Amygdala (tissue), 56 donors: ENCODE measurements at regions not wholly inside any gene's neighbourhood (a gene's known extent, or its start where the extent isn't known, plus 50 kb on each side); places are given as distances from the start of the nearest gene placed in this dataset.
"Not testable (repeated sequence)": the region's sequence is repeated elsewhere in the genome, so short reads cannot be mapped to it uniquely, and the experiment has no call there.

Experiments
- DNase-seq, 56 donors: peaks; one replicate each; lab custom pipeline; 2025; lab: John Stamatoyannopoulos, UW

DNA sequence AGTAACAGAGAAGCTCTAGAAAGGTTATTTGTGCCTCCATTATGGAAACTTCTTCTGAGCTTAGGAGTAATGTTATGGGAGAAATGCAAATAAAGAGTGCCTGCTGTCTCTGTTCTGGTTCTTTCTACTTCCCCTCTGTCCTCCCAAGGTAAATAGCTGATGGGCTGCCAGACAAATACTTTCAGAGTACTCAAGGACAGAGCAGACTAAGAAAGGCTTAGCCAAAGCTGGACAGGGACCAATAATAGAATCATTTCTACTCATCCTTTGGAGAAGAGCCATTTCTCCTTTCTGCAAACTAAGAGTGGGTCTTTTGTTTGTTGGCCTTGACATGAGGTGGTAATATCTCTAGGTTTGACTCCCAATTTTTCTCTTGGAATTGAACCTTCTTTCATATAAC, 136.1 kb downstream of the MID1IP1 start:
- no peak for DNase-seq

DNA sequence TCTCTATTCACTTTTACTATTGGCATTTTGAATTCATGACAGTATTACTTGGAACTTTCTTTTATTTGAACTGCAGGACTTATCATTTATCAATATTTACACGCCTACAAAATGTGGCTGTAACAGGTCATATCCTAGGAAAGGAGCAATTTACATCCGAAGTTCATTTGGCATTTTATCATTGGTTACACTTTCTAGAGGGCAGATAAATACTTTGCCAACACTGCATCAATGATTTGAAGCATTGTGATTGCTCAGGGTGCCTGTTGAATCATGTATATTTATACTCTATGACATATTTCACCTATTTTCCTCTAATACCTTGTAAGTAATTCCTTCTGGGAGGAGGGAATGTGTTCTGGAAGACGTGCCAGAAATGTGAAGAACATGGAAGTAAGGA, 136.7 kb downstream of the MID1IP1 start:
- no peak for DNase-seq

DNA sequence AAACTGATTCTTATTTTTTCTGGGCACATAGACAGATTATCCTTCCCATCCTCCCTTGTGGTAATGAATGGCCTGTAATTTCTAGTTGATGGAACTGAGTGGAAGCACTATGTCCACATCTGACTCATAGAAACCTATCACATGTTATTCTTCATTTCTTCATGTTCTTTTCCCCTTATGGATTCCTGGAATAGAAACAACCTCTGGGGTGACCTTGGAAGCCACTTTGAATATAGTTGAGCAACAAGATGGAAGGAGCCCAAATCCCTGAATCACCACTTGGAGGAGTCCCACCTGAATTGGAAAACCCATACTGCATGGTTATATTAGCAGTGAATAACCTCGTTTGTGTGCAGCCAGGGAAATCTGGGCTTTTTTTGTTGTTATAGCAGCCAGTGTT, 137.8 kb downstream of the MID1IP1 start:
- no peak for DNase-seq

- no peak for DNase-seq
Observed at GRCh38 chrX:38940547-38940946, 139.3 kb downstream of the MID1IP1 start.

GRCh38 chrX:38941675-38942074, 140.4 kb downstream of the MID1IP1 start:
- no peak for DNase-seq

GRCh38 chrX:38943120-38943519, 141.9 kb downstream of the MID1IP1 start:
- no peak for DNase-seq

DNA sequence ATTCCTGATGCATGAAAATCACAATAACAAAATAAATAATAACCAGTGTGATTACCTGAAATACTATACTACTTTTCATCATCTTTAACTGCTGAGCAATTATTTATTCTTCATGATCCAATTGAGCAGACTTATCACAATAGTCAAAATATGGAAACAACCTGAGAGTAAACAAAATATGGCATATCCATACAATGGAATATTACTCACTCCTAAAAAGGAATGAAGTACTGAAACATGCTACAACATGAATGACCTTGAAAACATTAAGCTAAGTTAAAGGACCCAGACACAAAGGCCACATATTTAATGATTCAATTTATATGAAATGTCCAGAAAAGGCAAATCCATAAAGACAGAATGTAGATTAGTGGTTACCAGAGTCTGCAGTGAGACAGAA, 146.8 kb downstream of the MID1IP1 start:
- no peak for DNase-seq

- no peak for DNase-seq
Observed at GRCh38 chrX:38954520-38954919, 153.3 kb downstream of the MID1IP1 start.

DNA sequence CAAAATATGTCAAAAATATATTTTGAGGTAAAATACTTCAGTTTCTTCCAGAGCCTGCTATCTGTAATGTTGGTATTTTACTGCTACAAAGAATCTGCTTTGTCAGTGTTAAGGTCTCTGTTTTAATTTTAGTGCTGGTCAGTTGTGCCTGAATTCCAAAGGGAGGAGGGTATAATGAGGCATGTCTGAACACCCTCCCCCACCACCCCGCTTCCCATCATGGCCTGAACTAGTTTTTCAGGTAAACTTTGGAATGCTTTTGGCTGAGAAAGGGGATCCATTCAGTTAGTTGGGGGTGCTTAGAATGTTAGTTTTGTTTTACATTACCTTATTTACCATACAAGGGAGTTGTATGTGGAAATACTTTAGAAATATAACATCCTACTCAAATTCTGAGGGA, 158.5 kb downstream of the MID1IP1 start:
- no peak for DNase-seq

DNA sequence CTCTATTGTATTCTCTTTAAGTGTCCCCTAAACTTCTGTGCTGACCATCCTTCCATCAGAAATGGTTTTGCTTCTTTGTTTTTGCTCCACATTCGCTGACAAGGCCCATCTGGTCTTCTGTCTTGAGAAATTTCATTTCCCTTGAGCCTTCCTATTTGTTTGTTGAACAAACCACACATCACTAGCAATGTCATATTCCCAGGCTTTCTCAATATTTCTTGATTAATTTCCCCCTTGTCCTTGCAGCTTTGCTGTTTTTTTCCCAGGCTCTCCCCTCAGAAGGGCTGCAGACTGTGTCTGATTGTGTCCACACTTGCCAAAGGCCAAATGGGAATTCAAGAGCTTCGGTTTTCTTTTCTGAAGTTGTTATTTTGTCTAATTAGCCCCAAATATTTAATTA, 158.9 kb downstream of the MID1IP1 start:
- no peak for DNase-seq

GRCh38 chrX:38961936-38962335, 160.7 kb downstream of the MID1IP1 start:
- DNase-seq = no peak

DNA sequence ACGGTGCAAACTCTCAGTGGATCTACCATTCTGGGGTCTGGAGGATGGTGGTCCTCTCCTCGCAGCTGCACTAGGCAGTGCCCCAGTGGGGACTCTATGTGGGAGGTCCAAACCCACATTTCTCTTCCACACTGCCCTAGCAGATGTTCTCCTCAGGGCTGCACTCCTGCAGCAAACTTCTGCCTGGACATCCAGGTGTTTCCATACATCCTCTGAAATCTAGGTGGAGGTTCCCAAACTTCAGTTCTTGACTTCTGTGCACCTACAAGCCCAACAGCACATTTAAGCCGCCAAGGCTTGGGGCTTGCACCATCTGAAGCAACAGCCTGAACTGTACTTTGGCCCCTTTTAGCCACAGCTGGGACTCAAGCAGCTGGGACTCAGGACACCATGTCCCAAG, 162.0 kb downstream of the MID1IP1 start:
- not testable (repeated sequence) for DNase-seq

GRCh38 chrX:38965888-38966287, 164.6 kb downstream of the MID1IP1 start:
- DNase-seq = peak in 3 of 56 donors; percentile 0

- DNase-seq = peak in 4 of 56 donors; percentile 0 to 4 (median 2)
Observed at GRCh38 chrX:38968344-38969216, 167.3 kb downstream of the MID1IP1 start.

DNA sequence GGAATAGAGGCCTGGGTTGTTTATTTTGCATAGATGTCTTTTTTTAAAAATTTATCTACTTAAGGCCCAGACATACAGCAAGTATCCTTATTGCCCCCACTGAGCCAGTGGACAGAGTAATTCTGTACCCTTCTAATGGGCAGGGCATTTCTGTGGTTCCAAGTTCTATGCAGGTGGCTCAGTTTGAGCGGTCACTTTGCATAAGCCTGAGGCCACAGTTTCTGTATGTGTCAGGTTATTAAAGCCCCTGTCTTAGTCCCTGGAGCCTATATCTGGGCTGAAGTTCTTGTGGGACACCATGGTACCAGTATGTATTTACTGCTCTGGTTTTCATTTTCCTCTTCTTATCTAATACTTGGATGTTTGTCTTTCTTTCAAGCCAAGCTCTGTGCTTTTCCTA, 168.8 kb downstream of the MID1IP1 start:
- DNase-seq = no peak

- no peak for DNase-seq
Observed at GRCh38 chrX:38970845-38971244, 169.6 kb downstream of the MID1IP1 start.

DNA sequence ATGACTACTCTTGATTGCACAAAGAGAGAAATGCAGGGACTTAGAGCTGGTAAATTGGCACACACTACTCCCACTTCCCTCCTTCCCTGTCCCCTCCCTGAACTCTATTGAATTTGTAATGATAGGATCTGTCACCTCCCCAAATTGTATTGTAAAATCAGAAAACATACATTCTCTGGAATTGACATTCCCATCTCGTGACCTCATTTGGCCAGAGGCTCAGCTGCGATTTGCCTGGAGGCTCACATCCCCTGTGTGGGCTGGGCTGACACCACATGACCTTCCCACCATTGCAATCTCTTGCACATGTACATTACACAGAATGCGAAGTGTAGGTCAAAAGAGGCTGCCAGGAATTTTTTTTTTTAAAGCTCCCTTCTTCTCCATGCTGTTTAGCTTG, 172.1 kb downstream of the MID1IP1 start:
- no peak for DNase-seq

DNA sequence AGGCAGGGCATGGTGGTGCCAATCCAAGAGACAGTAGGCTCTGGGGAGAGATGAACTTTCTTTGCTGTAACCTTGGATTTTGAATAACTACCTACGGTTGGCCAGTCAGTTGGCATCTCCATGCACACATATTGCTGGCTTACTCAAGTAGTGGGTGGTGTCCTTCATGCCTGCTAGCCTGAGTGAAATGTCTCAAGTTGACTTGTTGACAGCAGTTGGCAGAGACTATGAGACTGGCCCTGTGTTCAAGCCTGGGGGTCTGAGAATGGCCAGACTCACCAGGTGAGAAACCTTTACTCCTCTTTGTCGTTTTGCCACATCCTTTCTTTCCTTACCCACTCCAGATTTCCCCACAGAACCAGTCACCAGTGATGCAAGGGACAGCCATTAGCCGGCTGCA, 173.3 kb downstream of the MID1IP1 start:
- no peak for DNase-seq

DNA sequence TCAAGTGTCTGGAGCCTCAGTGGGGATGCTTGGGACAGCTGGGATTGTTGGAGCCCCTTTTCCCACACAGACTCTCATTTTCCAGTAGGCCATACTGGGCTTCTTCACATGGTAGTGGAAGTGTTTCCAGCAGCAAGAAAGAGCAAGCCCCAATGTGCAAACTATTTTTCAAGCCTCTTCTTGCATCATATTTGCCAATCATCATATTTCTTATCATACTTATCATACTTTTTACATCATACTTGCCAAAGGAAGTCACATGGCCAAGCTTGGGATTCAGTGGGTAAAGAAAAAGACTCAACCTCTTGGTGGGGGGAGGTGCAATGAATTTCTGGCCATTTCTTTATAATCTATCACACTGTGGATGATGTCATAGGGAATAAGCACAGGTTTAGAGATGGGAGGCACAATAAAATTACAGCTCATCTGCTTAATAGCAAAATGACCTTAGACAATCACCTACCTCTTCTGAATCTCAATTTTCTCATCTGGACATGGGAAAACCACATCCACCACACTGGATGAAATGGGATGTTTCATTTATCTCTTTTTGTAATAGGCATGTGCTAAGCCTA, 174.2 kb downstream of the MID1IP1 start:
- DNase-seq = no peak

GRCh38 chrX:38982370-38982769, 181.1 kb downstream of the MID1IP1 start:
- no peak for DNase-seq

GRCh38 chrX:38982843-38983242, 181.6 kb downstream of the MID1IP1 start:
- DNase-seq = no peak

DNA sequence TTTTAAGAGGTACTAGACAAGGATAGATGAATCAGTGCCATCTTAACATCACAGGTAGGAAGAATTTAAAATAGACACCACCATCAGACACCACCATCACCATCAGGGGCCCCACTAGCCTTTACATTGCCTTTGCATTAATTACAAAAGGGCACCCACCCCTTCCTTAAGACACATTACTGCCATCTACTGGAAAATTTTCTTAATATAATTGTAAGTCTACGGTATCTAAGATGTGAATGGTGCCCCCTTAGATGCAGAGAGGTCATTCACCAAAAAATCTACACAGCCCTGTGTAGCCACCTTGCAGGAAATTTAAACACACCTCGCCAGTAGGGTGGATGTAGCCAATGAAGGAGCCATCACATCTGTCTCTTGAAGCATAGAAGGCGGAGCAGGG, 184.1 kb downstream of the MID1IP1 start:
- DNase-seq = no peak
